Vagina (tissue), 2 donors: ENCODE measurements at regions not wholly inside any gene's neighbourhood (a gene's known extent, or its start where the extent isn't known, plus 50 kb on each side); places are given as distances from the start of the nearest gene placed in this dataset.

ENCODE experiments used
- POLR2AphosphoS5 ChIP-seq, 2 donors: sonication (generic); formaldehyde crosslinking; IDR thresholded peaks; one replicate each; pipeline ENCODE4 v1.9.0; 2017; ENCODE audit warnings: antibody characterized with exemption in 2 of 2, mild to moderate bottlenecking in 2 of 2, low read depth in 1 of 2; ENCODE audit not compliant: insufficient read depth in 1 of 2
- TF ChIP-seq, protein P1 (sequence below), 3 experiments: fragments of 450-650 bp in 2 of 3; fragments of 200-600 bp in 1 of 3; sonication (generic) in 1 of 3; IDR thresholded peaks; one replicate each; pipeline ENCODE4 v1.5.1; 2017 to 2019; ENCODE audit warnings: antibody characterized with exemption in 3 of 3, mild to moderate bottlenecking in 2 of 3, moderate library complexity in 2 of 3

- TF ChIP-seq, protein P1, sequence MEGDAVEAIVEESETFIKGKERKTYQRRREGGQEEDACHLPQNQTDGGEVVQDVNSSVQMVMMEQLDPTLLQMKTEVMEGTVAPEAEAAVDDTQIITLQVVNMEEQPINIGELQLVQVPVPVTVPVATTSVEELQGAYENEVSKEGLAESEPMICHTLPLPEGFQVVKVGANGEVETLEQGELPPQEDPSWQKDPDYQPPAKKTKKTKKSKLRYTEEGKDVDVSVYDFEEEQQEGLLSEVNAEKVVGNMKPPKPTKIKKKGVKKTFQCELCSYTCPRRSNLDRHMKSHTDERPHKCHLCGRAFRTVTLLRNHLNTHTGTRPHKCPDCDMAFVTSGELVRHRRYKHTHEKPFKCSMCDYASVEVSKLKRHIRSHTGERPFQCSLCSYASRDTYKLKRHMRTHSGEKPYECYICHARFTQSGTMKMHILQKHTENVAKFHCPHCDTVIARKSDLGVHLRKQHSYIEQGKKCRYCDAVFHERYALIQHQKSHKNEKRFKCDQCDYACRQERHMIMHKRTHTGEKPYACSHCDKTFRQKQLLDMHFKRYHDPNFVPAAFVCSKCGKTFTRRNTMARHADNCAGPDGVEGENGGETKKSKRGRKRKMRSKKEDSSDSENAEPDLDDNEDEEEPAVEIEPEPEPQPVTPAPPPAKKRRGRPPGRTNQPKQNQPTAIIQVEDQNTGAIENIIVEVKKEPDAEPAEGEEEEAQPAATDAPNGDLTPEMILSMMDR (IDR thresholded peaks at IDR 0.05) = no peak
- no peak for TF ChIP-seq POLR2AphosphoS5 (IDR thresholded peaks at IDR 0.05; ENCODE audit: insufficient read depth in 1 of 2, low read depth in 1 of 2)
Observed at GRCh38 chr11:70857894-70858293, 394.5 kb downstream of the SHANK2 start.
